Testis (tissue), 2 donors: ENCODE measurements at regions not wholly inside any gene's neighbourhood (a gene's known extent, or its start where the extent isn't known, plus 50 kb on each side); places are given as distances from the start of the nearest gene placed in this dataset.

ENCODE experiments used
- CTCF ChIP-seq, 3 experiments: fragments of 450-650 bp in 2 of 3; fragments of 200-600 bp in 1 of 3; sonication (generic) in 1 of 3; IDR thresholded peaks; one replicate each; pipeline ENCODE4 v1.5.1; 2016 to 2019; ENCODE audit warnings: antibody characterized with exemption in 3 of 3, mild to moderate bottlenecking in 2 of 3, moderate library complexity in 1 of 3
- POLR2A ChIP-seq: fragments of 450-650 bp; IDR thresholded peaks from one replicate; pipeline ENCODE4 v1.6.1; 2017; ENCODE audit warnings: antibody characterized with exemption, mild to moderate bottlenecking, moderate library complexity

GRCh38 chr18:47471784-47472183 lies 220.3 kb upstream of the SKOR2 start:
- TF ChIP-seq CTCF (IDR thresholded peaks at IDR 0.05) (no peak), POLR2A (no peak)
